ENCODE measurements at regions not wholly inside any gene's neighbourhood (a gene's known extent, or its start where the extent isn't known, plus 50 kb on each side); places are given as distances from the start of the nearest gene placed in this dataset.
"Not testable (repeated sequence)": the region's sequence is repeated elsewhere in the genome, so short reads cannot be mapped to it uniquely, and the experiment has no call there.

GRCh38 chr2:171266102-171266501 is 105.4 kb upstream of the TLK1 start:
- DNase-seq: no peak

- DNase-seq: not testable (repeated sequence)
These were observed 100.8 kb upstream of the TLK1 start for GRCh38 chr2:171261529-171261928.

DNA sequence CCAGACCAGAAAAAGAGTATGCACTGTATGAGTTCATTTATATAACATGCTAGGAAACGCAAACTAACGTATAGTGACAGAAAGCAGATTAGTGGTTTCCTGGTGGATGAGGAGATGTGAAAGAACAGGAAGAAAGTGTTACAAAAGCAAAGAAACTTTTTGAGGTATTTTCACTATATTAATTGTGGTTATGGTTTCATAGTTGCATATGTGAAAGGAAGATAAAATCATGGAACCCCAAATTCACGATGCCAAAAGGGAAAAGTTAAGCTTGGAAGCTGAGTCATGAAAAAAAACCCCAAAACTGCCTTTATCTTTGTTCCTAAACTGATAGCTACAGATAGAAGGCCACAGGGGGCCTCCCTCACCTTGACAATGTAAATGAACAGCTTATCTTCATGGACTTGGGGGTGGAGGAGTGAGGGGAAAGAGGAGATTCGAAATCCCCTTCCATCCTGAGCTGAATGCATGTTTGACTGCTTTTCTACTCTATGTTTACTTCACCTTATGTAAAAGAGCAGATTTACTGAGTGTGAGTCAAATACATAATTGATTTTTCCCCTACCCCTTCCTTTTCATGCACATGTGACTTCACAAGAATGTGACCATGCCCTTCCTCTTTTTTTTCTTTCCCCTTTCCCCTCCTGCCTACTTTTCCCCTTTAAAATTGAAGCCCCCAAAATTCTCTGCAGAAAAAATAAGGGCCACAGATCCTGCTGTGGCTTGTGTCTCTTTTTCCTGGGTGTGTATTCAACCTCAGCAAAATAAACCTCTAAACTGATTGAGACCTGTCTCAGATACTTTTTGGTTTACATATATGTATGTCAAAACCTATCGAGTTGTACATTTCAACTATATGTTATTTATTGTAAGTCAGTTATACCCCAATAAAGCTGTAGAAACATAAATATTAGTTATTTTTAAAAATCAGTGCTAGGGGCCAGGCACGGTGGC is 100.1 kb upstream of the TLK1 start:
- DNase-seq: no peak

GRCh38 chr2:171254666-171255065 is 94.0 kb upstream of the TLK1 start:
- DNase-seq: no peak

GRCh38 chr2:171253900-171254650 is 93.4 kb upstream of the TLK1 start:
- DNase-seq: no peak

GRCh38 chr2:171253279-171253678 is 92.6 kb upstream of the TLK1 start:
- no peak for DNase-seq

GRCh38 chr2:171249689-171250088 is 89.0 kb upstream of the TLK1 start:
- no peak for DNase-seq

DNA sequence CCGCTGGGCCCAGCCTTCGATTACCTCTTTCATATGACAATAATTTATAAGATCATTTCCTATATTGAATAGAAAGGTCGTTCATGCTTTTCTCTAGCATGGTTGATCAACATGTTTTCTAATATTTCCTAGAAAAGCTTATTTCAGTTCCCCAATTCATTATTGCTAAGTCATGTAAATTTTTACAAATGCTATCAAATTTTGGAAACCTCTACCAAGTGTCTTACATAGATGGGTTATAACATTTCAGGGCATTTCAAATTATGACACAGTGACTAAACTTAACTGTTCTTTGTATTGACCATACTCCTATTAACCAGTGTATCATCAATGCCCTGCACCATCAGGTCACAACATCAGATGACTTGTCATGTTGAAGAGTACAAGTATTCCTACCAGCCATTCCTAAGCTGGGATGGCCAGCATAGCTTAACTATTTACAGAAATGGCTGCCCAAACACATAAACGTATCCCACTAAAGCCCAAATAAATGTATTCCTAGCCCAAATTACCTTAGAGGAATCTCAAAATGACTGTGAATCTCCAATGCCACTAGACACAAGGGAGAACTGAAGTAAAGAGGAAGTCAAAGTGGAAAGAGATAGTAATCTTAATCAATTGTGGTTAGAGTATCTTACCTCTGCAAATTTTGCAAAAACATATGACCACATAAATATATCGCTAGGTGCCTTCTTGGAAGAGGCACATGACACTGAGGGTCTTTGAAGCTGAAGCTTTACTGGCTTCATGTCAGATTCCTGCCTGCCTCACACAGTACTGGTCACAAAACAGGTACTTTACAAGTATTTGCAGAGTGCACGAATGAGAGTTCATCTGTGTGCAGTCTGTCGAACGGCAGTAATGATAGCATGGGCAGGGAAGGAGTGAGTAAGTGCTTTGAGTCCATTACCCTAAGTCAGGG is 87.3 kb upstream of the TLK1 start:
- DNase-seq: no peak

- DNase-seq: no peak
These were observed 84.5 kb upstream of the TLK1 start for GRCh38 chr2:171244970-171245782.

DNA sequence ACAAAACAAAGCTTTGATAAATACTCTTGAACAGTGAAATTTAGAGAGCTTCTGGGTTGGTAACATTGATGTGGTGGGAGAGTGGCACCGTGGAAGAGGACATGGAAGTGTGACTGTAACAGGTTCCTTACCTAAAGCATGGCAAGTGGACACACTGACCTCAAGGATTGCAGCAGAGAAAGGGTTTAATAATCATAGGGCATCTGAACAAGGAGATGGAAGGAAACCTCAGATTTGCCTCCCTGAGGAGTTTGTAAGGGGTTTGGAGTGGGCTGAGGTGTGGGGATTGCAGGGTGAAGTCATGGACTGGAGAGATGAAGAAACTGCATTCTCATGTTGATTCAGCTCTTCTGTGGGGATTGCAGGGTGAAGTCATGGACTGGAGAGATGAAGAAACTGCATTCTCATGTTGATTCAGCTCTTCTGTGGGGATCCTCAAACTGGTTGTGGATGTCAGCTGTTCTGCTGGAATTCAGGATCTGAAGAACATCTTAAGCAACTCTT is 83.8 kb upstream of the TLK1 start:
- no peak for DNase-seq

DNA sequence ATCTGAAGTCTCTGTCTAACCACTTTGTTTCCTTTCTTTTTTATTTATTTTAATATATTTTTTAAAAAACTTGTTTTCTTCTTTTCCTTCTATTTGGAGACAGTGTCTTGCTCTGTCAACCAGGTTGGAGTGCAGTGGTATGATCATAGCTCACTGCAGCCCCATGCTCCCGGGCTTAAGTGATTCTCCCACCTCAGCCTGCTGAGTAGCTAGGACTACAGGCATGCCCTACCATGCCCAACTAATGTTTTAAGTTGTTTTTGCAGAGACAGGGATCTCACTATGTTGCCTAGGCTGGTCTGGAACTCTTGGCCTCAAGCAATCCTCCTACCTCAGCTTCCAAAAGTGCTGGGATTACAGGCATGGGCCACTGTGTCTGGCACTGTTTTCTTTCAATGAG is 81.1 kb upstream of the TLK1 start:
- no peak for DNase-seq

GRCh38 chr2:171238946-171239345 is 78.3 kb upstream of the TLK1 start:
- no peak for DNase-seq

GRCh38 chr2:171237751-171238505 is 77.2 kb upstream of the TLK1 start:
- DNase-seq: no peak

GRCh38 chr2:171235262-171235881 is 74.7 kb upstream of the TLK1 start:
- DNase-seq: no peak

- DNase-seq: no peak
These were observed 69.5 kb upstream of the TLK1 start for GRCh38 chr2:171230176-171230575.

DNA sequence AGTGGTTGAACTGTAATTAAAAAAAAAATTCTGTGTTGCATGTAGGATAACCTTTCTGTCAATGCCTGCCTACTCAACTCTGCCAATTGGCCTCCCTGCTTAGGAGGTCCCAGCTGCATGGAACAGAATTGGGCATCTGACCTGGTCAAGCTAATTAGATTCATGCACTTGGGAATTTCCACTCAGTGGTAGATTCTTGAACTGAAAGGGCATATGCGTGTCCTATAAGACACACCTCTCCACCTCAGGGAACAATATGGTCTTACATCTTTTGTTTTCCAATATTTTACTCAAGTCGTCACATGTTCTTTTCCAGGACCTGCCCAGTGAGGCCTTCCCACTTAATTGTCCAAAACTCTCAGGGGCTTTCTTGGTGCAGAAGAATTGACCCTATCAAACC is 68.1 kb upstream of the TLK1 start:
- DNase-seq: no peak

GRCh38 chr2:171227066-171227782 is 66.5 kb upstream of the TLK1 start:
- no peak for DNase-seq

DNA sequence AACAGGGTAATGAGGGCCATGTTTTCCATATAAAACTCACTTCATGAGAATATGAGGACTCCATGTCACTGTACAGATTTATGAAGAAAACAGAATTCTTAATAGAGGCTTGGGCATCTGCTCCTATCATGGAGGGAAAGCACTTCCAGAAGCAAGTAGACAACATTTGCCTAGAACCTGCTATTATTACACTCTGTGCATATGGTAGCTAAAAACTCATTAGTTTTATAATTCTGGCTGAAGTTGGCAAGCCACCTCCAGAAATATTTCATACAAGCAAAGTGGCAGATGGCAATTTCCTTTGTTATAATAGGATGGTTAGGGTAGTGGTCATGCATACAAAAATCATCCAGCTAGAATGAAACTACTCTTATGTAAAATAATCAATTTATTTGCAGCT is 65.8 kb upstream of the TLK1 start:
- DNase-seq: no peak

- no peak for DNase-seq
These were observed 65.3 kb upstream of the TLK1 start for GRCh38 chr2:171225989-171226388.
